ENCODE measurements at regions not wholly inside any gene's neighbourhood (a gene's known extent, or its start where the extent isn't known, plus 50 kb on each side); places are given as distances from the start of the nearest gene placed in this dataset.

- no peak overlapping the region for H3K4me3 ChIP-seq
- ATAC-seq (ENCODE audit: insufficient read depth, low FRiP score), result no peak
- no peak overlapping the region for H3K27ac ChIP-seq (ENCODE audit: low read depth in 1 of 2, low read length in 1 of 2)
- TF ChIP-seq CTCF (IDR thresholded peaks at IDR 0.05; ENCODE audit: control extremely low read depth, extremely low read depth), result no peak
- no peaks in the 10 kb centered on the region for H3K9me3 ChIP-seq (ENCODE audit: control insufficient read depth in 4 of 4, insufficient read depth in 3 of 4, low read length in 3 of 4)
- no peaks in the 10 kb centered on the region for H3K27me3 ChIP-seq (ENCODE audit: control insufficient read depth in 3 of 3, insufficient read depth in 3 of 3, low read length in 2 of 3)
- no peak for DNase-seq
- no peak overlapping the region for H3K9ac ChIP-seq (ENCODE audit: insufficient read depth in 1 of 2, low read length in 2 of 2)
- H3K4me1 ChIP-seq (ENCODE audit: control insufficient read depth in 5 of 5, insufficient read depth in 5 of 5, low read length in 5 of 5), result peaks cover 0 to 8% (median 0%) of the 10 kb centered on the region in 5 donors
- no peaks in the 10 kb centered on the region for H3K36me3 ChIP-seq (ENCODE audit: control insufficient read depth in 4 of 4, insufficient read depth in 4 of 4, low read length in 4 of 4)
- WGBS, 2 donors, result 90 to 96% methylated on average over 2 of the region's 2 CpGs
Measured at GRCh38 chr5:90312027-90312426, 97.5 kb downstream of the CETN3 start.

- no peak overlapping the region for H3K4me3 ChIP-seq
- H3K9ac ChIP-seq (ENCODE audit: insufficient read depth in 1 of 2, low read length in 2 of 2), result no peak overlapping the region
- TF ChIP-seq CTCF (IDR thresholded peaks at IDR 0.05; ENCODE audit: control extremely low read depth, extremely low read depth), result no peak
- ATAC-seq (ENCODE audit: insufficient read depth, low FRiP score), result no peak
- no peak overlapping the region for H3K27ac ChIP-seq (ENCODE audit: low read depth in 1 of 2, low read length in 1 of 2)
- H3K9me3 ChIP-seq (ENCODE audit: control insufficient read depth in 4 of 4, insufficient read depth in 3 of 4, low read length in 3 of 4), result no peaks in the 10 kb centered on the region
- DNase-seq, result no peak
- peaks cover 0 to 8% (median 0%) of the 10 kb centered on the region in 5 donors for H3K4me1 ChIP-seq (ENCODE audit: control insufficient read depth in 5 of 5, insufficient read depth in 5 of 5, low read length in 5 of 5)
- no peaks in the 10 kb centered on the region for H3K27me3 ChIP-seq (ENCODE audit: control insufficient read depth in 3 of 3, insufficient read depth in 3 of 3, low read length in 2 of 3)
- 61 to 81% methylated on average over 4 of the region's 4 CpGs for WGBS, 2 donors
- H3K36me3 ChIP-seq (ENCODE audit: control insufficient read depth in 4 of 4, insufficient read depth in 4 of 4, low read length in 4 of 4), result no peaks in the 10 kb centered on the region
Measured at GRCh38 chr5:90311401-90311800, 98.2 kb downstream of the CETN3 start.

- Histone ChIP-seq H3K9ac (ENCODE audit: insufficient read depth in 1 of 2, low read length in 2 of 2) (no peak overlapping the region), H3K36me3 (ENCODE audit: control insufficient read depth in 4 of 4, insufficient read depth in 4 of 4, low read length in 4 of 4) (no peaks in the 10 kb centered on the region), H3K4me1 (ENCODE audit: control insufficient read depth in 5 of 5, insufficient read depth in 5 of 5, low read length in 5 of 5) (peaks cover 0 to 8% (median 0%) of the 10 kb centered on the region in 5 donors), H3K4me3 (no peak overlapping the region), H3K27ac (ENCODE audit: low read depth in 1 of 2, low read length in 1 of 2) (no peak overlapping the region), H3K27me3 (ENCODE audit: control insufficient read depth in 3 of 3, insufficient read depth in 3 of 3, low read length in 2 of 3) (no peaks in the 10 kb centered on the region), H3K9me3 (ENCODE audit: control insufficient read depth in 4 of 4, insufficient read depth in 3 of 4, low read length in 3 of 4) (no peaks in the 10 kb centered on the region)
- 64 to 85% methylated on average over 4 of the region's 4 CpGs for WGBS, 2 donors
- ATAC-seq (ENCODE audit: insufficient read depth, low FRiP score) (no peak), DNase-seq (no peak)
- TF ChIP-seq CTCF (IDR thresholded peaks at IDR 0.05; ENCODE audit: control extremely low read depth, extremely low read depth), result no peak
Measured at GRCh38 chr5:90308787-90309585, 100.6 kb downstream of the CETN3 start.

All from lung (tissue), 11 donors.